GM19397 (cell line): ENCODE measurements at regions not wholly inside any gene's neighbourhood (a gene's known extent, or its start where the extent isn't known, plus 50 kb on each side); places are given as distances from the start of the nearest gene placed in this dataset.
A peak's percentile ranks its signal among the peaks of the same experiment; 100 is the strongest.

Experiments used
- ATAC-seq: cut with Tn5 transposase; IDR thresholded peaks from one replicate; pipeline ENCODE4 v1.9.1; 2021; ENCODE audit warnings: mild to moderate bottlenecking, moderate library complexity; ENCODE audit not compliant: unreplicated experiment

- no peak for ATAC-seq
These were observed 90.2 kb upstream of the RESF1 start for GRCh38 chr12:31868965-31869364.

- ATAC-seq: no peak
These were observed 91.9 kb upstream of the RESF1 start for GRCh38 chr12:31867292-31867691.

GRCh38 chr12:31866523-31866922 lies 92.7 kb upstream of the RESF1 start:
- no peak for ATAC-seq

GRCh38 chr12:31865023-31865422 lies 94.2 kb upstream of the RESF1 start:
- ATAC-seq: no peak

- no peak for ATAC-seq
These were observed 97.9 kb upstream of the RESF1 start for GRCh38 chr12:31861360-31861759.

- no peak for ATAC-seq
These were observed 98.8 kb upstream of the RESF1 start for GRCh38 chr12:31860401-31860800.

GRCh38 chr12:31859232-31859977 lies 99.8 kb upstream of the RESF1 start:
- no peak for ATAC-seq

- no peak for ATAC-seq
These were observed 103.8 kb upstream of the RESF1 start for GRCh38 chr12:31855427-31855826.

GRCh38 chr12:31853977-31854376 lies 105.2 kb upstream of the RESF1 start:
- no peak for ATAC-seq

- ATAC-seq: no peak
These were observed 105.7 kb upstream of the RESF1 start for GRCh38 chr12:31853520-31853919.

GRCh38 chr12:31850268-31850667 lies 108.9 kb upstream of the RESF1 start:
- no peak for ATAC-seq

GRCh38 chr12:31849090-31849687 lies 110.0 kb upstream of the RESF1 start:
- ATAC-seq: no peak

GRCh38 chr12:31846405-31846804 lies 112.8 kb upstream of the RESF1 start:
- no peak for ATAC-seq

- ATAC-seq: no peak
These were observed 113.4 kb upstream of the RESF1 start for GRCh38 chr12:31845613-31846322.

- no peak for ATAC-seq
These were observed 114.7 kb upstream of the AMN1 start for GRCh38 chr12:31843398-31844095.

- no peak for ATAC-seq
These were observed 109.1 kb upstream of the AMN1 start for GRCh38 chr12:31837913-31838312.

- no peak for ATAC-seq
These were observed 106.6 kb upstream of the AMN1 start for GRCh38 chr12:31835276-31835882.

- ATAC-seq: no peak
These were observed 105.3 kb upstream of the AMN1 start for GRCh38 chr12:31834150-31834549.

GRCh38 chr12:31832740-31833729 lies 104.2 kb upstream of the AMN1 start:
- peak; percentile 69 for ATAC-seq

GRCh38 chr12:31828071-31828470 lies 99.2 kb upstream of the AMN1 start:
- no peak for ATAC-seq
